ENCODE measurements at regions not wholly inside any gene's neighbourhood (a gene's known extent, or its start where the extent isn't known, plus 50 kb on each side); places are given as distances from the start of the nearest gene placed in this dataset.

- TF ChIP-seq MAX (IDR thresholded peaks at IDR 0.05) (no peak), FOXM1 (IDR thresholded peaks at IDR 0.05; ENCODE audit: borderline replicate concordance, low read depth) (no peak), REST (IDR thresholded peaks at IDR 0.05; ENCODE audit: low read depth) (no peak), RAD21 (IDR thresholded peaks at IDR 0.05; ENCODE audit: low read depth) (no peak), EP300 (IDR thresholded peaks at IDR 0.05; ENCODE audit: borderline replicate concordance) (no peak), TCF12 (IDR thresholded peaks at IDR 0.05; ENCODE audit: low read depth) (no peak), NFIC (IDR thresholded peaks at IDR 0.05) (no peak), YY1 (IDR thresholded peaks at IDR 0.05; ENCODE audit: low read depth) (no peak), EGR1 (IDR thresholded peaks at IDR 0.05) (no peak)
Observed at GRCh38 chr1:22237433-22238093, 94.7 kb upstream of the WNT4 start.

- TF ChIP-seq RAD21 (IDR thresholded peaks at IDR 0.05; ENCODE audit: low read depth) (no peak), MAX (IDR thresholded peaks at IDR 0.05) (no peak), NFIC (IDR thresholded peaks at IDR 0.05) (no peak), USF1 (IDR thresholded peaks at IDR 0.05) (no peak), CREB1 (IDR thresholded peaks at IDR 0.05; ENCODE audit: low read depth) (no peak), EP300 (IDR thresholded peaks at IDR 0.05; ENCODE audit: borderline replicate concordance) (no peak), TCF12 (IDR thresholded peaks at IDR 0.05; ENCODE audit: low read depth) (no peak)
Observed at GRCh38 chr1:22238356-22239224, 95.7 kb upstream of the WNT4 start.

- TF ChIP-seq USF1 (IDR thresholded peaks at IDR 0.05) (no peak), NFIC (IDR thresholded peaks at IDR 0.05) (0 out of 2 replicates have a peak, but pooled peaks have one; percentile 28)
Observed at GRCh38 chr1:22239378-22239777, 96.5 kb upstream of the WNT4 start.

- TF ChIP-seq CREB1 (IDR thresholded peaks at IDR 0.05; ENCODE audit: low read depth) (no peak), NFIC (IDR thresholded peaks at IDR 0.05) (peak; percentile 47; the same call in 1 of the 2 replicates)
Observed at GRCh38 chr1:22241250-22241649, 98.4 kb upstream of the WNT4 start.

GRCh38 chr1:22241811-22242210, 98.9 kb upstream of the WNT4 start:
- no peak for TF ChIP-seq REST (IDR thresholded peaks at IDR 0.05; ENCODE audit: low read depth)
- TF ChIP-seq TEAD4 (IDR thresholded peaks at IDR 0.05): no peak
- no peak for TF ChIP-seq EP300 (IDR thresholded peaks at IDR 0.05; ENCODE audit: borderline replicate concordance)
- no peak for TF ChIP-seq FOXM1 (IDR thresholded peaks at IDR 0.05; ENCODE audit: borderline replicate concordance, low read depth)
- TF ChIP-seq RAD21 (IDR thresholded peaks at IDR 0.05; ENCODE audit: low read depth): no peak
- no peak for TF ChIP-seq USF1 (IDR thresholded peaks at IDR 0.05)
- no peak for TF ChIP-seq CEBPB (IDR thresholded peaks at IDR 0.05)
- TF ChIP-seq MAX (IDR thresholded peaks at IDR 0.05): no peak
- TF ChIP-seq TAF1 (IDR thresholded peaks at IDR 0.05; ENCODE audit: low read depth): no peak
- no peak for TF ChIP-seq CREB1 (IDR thresholded peaks at IDR 0.05; ENCODE audit: low read depth)
- no peak for TF ChIP-seq NFIC (IDR thresholded peaks at IDR 0.05)
- TF ChIP-seq ZBTB7A (IDR thresholded peaks at IDR 0.05; ENCODE audit: low read depth): no peak
- no peak for TF ChIP-seq TCF12 (IDR thresholded peaks at IDR 0.05; ENCODE audit: low read depth)
- no peak for TF ChIP-seq YY1 (IDR thresholded peaks at IDR 0.05; ENCODE audit: low read depth)

Data from Ishikawa (cell line).